Panc1 (cell line): ENCODE measurements at regions not wholly inside any gene's neighbourhood (a gene's known extent, or its start where the extent isn't known, plus 50 kb on each side); places are given as distances from the start of the nearest gene placed in this dataset.

Source experiments
- ATAC-seq: fragments of 200-7000 bp; cut with Tn5 transposase; 2 replicates; pipeline ENCODE4 v1.9.1; 2020; ENCODE audit warnings: mild to moderate bottlenecking, moderate library complexity
- BruUV-seq: library from RNA; stranded (reverse); fragments of 400-500 nt; replicated peaks from 2 replicates; lab custom pipeline; 2021; lab: Mats Ljungman, UMichigan
- CTCF ChIA-PET: fragments of 300-600 bp; sonication (Branson Sonifier 250); formaldehyde crosslinking; loops from one replicate; lab custom pipeline; 2022; ENCODE audit warnings: antibody characterized with exemption; lab: Charles Lee
- POLR2A ChIA-PET: fragments of 300-600 bp; sonication (Branson Sonifier 250); formaldehyde crosslinking; loops from one replicate; lab custom pipeline; 2022; ENCODE audit warnings: antibody characterized with exemption; lab: Charles Lee
- DNase-seq: peaks from one replicate; pipeline ENCODE4 v3.0.0-alpha.2; 2010; ENCODE audit warnings: low read depth, low spot score
- H3K27ac ChIP-seq: 2 replicates; pipeline ENCODE4 v1.5.1; 2011; ENCODE audit warnings: mild to moderate bottlenecking, low read length, inconsistent platforms
- H3K27me3 ChIP-seq: fragments of 200-500 bp; sonication (Bioruptor generic); 2 replicates; pipeline ENCODE4 v1.6.0; 2014; ENCODE audit warnings: low read length, inconsistent platforms; ENCODE audit not compliant: control insufficient read depth, insufficient read depth
- H3K36me3 ChIP-seq: fragments of 200-500 bp; sonication (Bioruptor generic); 2 replicates; pipeline ENCODE4 v1.5.1; 2014; ENCODE audit warnings: inconsistent platforms, mild to moderate bottlenecking, low read length, moderate library complexity; ENCODE audit not compliant: control insufficient read depth, insufficient read depth
- H3K4me1 ChIP-seq: 2 replicates; pipeline ENCODE4 v1.5.1; 2011; ENCODE audit warnings: inconsistent platforms, mild to moderate bottlenecking, low read length, moderate library complexity; ENCODE audit not compliant: control insufficient read depth, insufficient read depth
- H3K4me3 ChIP-seq, 2 experiments: 2 replicates each; pipeline ENCODE4 v1.5.1; 2011 to 2012; ENCODE audit warnings: low read depth in 2 of 2, low read length in 2 of 2, mild to moderate bottlenecking in 2 of 2, inconsistent platforms in 1 of 2, moderate library complexity in 1 of 2
- H3K9me3 ChIP-seq: fragments of 200-500 bp; sonication (Bioruptor generic); 2 replicates; pipeline ENCODE4 v1.5.1; 2014; ENCODE audit warnings: low read depth, mild to moderate bottlenecking, inconsistent platforms, low read length, moderate library complexity; ENCODE audit not compliant: control insufficient read depth, insufficient read depth
- POLR2AphosphoS5 ChIP-seq: IDR thresholded peaks from 2 replicates; pipeline ENCODE4 v1.6.1; 2012; ENCODE audit warnings: mild to moderate bottlenecking, low read depth, low read length, moderate library complexity
- REST ChIP-seq, 2 experiments: IDR thresholded peaks; 2 replicates each; pipeline ENCODE4 v1.6.1; 2011 to 2012; ENCODE audit warnings: low read depth in 2 of 2, control low read depth in 1 of 2, low read length in 1 of 2, mild to moderate bottlenecking in 1 of 2, moderate library complexity in 1 of 2; ENCODE audit not compliant: insufficient read depth in 1 of 2
- SIN3A ChIP-seq: IDR thresholded peaks from 2 replicates; pipeline ENCODE4 v1.6.1; 2012; ENCODE audit warnings: low read depth, mild to moderate bottlenecking, low read length, moderate library complexity, borderline replicate concordance; ENCODE audit not compliant: insufficient read depth
- TCF7L2 ChIP-seq: IDR thresholded peaks from 2 replicates; pipeline ENCODE4 v1.6.1; 2011; ENCODE audit warnings: mild to moderate bottlenecking, low read depth, low read length, inconsistent platforms
- in situ Hi-C: cut with HindIII; loops from 2 replicates; pipeline ENCODE4 v1.10.0; 2016; ENCODE audit warnings: low sequenced_read_pairs, low pct_unique_long_range_greater_than_20kb
- intact Hi-C: fragments of 100-400 bp; cut with micrococcal nuclease; formaldehyde crosslinking; loops from one replicate; pipeline ENCODE4 v1.10.0; 2022; ENCODE audit not compliant: unreplicated experiment
- TF ChIP-seq, protein P1 (sequence below): fragments of 450-650 bp; IDR thresholded peaks from 2 replicates; pipeline ENCODE4 v1.5.1; 2017; ENCODE audit warnings: mild to moderate bottlenecking

- ATAC-seq (no peak), DNase-seq (no peak)
- Histone ChIP-seq H3K4me3 (no peak overlapping the region), H3K27me3 (no peaks in the 10 kb centered on the region), H3K4me1 (no peaks in the 10 kb centered on the region), H3K36me3 (no peaks in the 10 kb centered on the region), H3K9me3 (no peaks in the 10 kb centered on the region), H3K27ac (no peak overlapping the region)
- no peak for TF ChIP-seq SIN3A
- TF ChIP-seq, protein P1, sequence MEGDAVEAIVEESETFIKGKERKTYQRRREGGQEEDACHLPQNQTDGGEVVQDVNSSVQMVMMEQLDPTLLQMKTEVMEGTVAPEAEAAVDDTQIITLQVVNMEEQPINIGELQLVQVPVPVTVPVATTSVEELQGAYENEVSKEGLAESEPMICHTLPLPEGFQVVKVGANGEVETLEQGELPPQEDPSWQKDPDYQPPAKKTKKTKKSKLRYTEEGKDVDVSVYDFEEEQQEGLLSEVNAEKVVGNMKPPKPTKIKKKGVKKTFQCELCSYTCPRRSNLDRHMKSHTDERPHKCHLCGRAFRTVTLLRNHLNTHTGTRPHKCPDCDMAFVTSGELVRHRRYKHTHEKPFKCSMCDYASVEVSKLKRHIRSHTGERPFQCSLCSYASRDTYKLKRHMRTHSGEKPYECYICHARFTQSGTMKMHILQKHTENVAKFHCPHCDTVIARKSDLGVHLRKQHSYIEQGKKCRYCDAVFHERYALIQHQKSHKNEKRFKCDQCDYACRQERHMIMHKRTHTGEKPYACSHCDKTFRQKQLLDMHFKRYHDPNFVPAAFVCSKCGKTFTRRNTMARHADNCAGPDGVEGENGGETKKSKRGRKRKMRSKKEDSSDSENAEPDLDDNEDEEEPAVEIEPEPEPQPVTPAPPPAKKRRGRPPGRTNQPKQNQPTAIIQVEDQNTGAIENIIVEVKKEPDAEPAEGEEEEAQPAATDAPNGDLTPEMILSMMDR, result no peak
- no peak for TF ChIP-seq POLR2AphosphoS5
- TF ChIP-seq REST (IDR thresholded peaks at IDR 0.05; ENCODE audit: insufficient read depth in 1 of 2, low read depth in 2 of 2, low read length in 1 of 2), result no peak
- TF ChIP-seq TCF7L2, result no peak
- BruUV-seq, result no TSS peak
- POLR2A ChIA-PET, result no interaction called here
- intact Hi-C loops (no loop called here), in situ Hi-C loops (no loop called here)
- CTCF ChIA-PET, result no interaction called here
Observed at GRCh38 chr16:26345966-26346365, 654.2 kb downstream of the HS3ST4 start.

DNA sequence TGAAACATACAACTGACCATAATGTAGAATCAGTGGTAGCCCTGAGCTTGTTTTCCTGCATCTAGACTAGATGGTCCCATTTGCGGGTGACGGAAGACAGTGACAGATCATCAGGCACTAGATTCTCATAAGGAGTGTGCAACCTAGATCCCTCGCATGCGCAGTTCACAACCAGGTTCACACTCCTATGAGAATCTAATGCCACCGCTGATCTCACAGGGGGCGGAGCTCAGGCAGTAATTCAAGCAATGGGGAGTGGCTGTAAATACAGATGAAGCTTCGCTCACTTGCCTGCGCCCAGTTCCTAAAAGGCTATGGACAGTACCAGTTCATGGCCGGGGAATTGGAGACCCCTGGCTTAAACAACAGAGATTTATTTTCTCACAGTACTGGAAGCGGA lies 656.3 kb downstream of the HS3ST4 start:
- ATAC-seq (no peak), DNase-seq (no peak)
- Histone ChIP-seq H3K9me3 (no peaks in the 10 kb centered on the region), H3K27ac (no peak overlapping the region), H3K4me3 (no peak overlapping the region), H3K36me3 (no peaks in the 10 kb centered on the region), H3K27me3 (no peaks in the 10 kb centered on the region), H3K4me1 (no peaks in the 10 kb centered on the region)
- no TSS peak for BruUV-seq
- CTCF ChIA-PET, result no interaction called here
- intact Hi-C loops, result no loop called here
- in situ Hi-C loops, result no loop called here
- TF ChIP-seq TCF7L2 (no peak), SIN3A (no peak), REST (IDR thresholded peaks at IDR 0.05; ENCODE audit: insufficient read depth in 1 of 2, low read depth in 2 of 2, low read length in 1 of 2) (no peak), POLR2AphosphoS5 (no peak)
- TF ChIP-seq, protein P1, result no peak
- POLR2A ChIA-PET, result no interaction called here
